SK-N-SH (cell line): ENCODE measurements at regions not wholly inside any gene's neighbourhood (a gene's known extent, or its start where the extent isn't known, plus 50 kb on each side); places are given as distances from the start of the nearest gene placed in this dataset.

Source experiments
- CTCF ChIA-PET: fragments of 300-600, 350-600 bp; formaldehyde crosslinking; extraction: SDS; loops from one replicate; lab custom pipeline; 2021; lab: Yijun Ruan, JAX
- POLR2A ChIA-PET: fragments of 350-600 bp; sonication (Branson Sonifier 250); formaldehyde crosslinking; extraction: SDS; loops from one replicate; lab custom pipeline; 2020; ENCODE audit warnings: antibody characterized with exemption, inconsistent platforms; lab: Yijun Ruan, JAX
- DNase-seq: peaks from one replicate; pipeline ENCODE4 v3.0.0; 2012
- H2AFZ ChIP-seq: fragments of 200-600 bp; sonication (generic); 2 replicates; pipeline ENCODE4 v1.8.1; 2016; ENCODE audit warnings: antibody characterized with exemption, mild to moderate bottlenecking, low read depth
- H3F3A ChIP-seq: fragments of 200-600 bp; sonication (generic); replicated peaks from 2 replicates; pipeline ENCODE3; 2016; ENCODE audit warnings: antibody characterized with exemption, mild to moderate bottlenecking; ENCODE audit not compliant: insufficient read depth
- H3K27ac ChIP-seq, 2 experiments: fragments of 200-500 bp in 1 of 2; fragments of 200-600 bp in 1 of 2; sonication (Bioruptor generic) in 1 of 2; sonication (generic), shearing (Covaris generic) in 1 of 2; 2 replicates each; pipeline versions ENCODE4 v1.5.1 to v1.6.1; 2014 to 2016; ENCODE audit warnings: low read depth in 2 of 2, inconsistent platforms in 1 of 2, low read length in 1 of 2, mild to moderate bottlenecking in 1 of 2, mixed read lengths in 1 of 2
- H3K27me3 ChIP-seq: fragments of 200-600 bp; sonication (generic), shearing (Covaris generic); 2 replicates; pipeline ENCODE4 v1.6.1; 2016; ENCODE audit warnings: mixed run types; ENCODE audit not compliant: insufficient read depth
- H3K36me3 ChIP-seq, 2 experiments: fragments of 200-500 bp in 1 of 2; fragments of 200-600 bp in 1 of 2; sonication (Bioruptor generic) in 1 of 2; sonication (generic) in 1 of 2; replicated peaks in 1 of 2; 2 replicates each; pipeline versions ENCODE3 to v1.5.1; 2014 to 2016; ENCODE audit warnings: low read length in 1 of 2, mild to moderate bottlenecking in 1 of 2; ENCODE audit not compliant: insufficient read depth in 2 of 2, control insufficient read depth in 1 of 2
- H3K4me1 ChIP-seq, 2 experiments: fragments of 200-500 bp in 1 of 2; fragments of 200-600 bp in 1 of 2; sonication (Bioruptor generic) in 1 of 2; sonication (generic), shearing (Covaris generic) in 1 of 2; 2 replicates each; pipeline versions ENCODE4 v1.5.1 to v1.6.1; 2014 to 2016; ENCODE audit warnings: low read depth in 1 of 2, low read length in 1 of 2, mixed run types in 1 of 2; ENCODE audit not compliant: insufficient read depth in 2 of 2, control insufficient read depth in 1 of 2
- H3K4me2 ChIP-seq: fragments of 200-600 bp; sonication (generic), shearing (Covaris generic); 2 replicates; pipeline ENCODE4 v1.6.1; 2017; ENCODE audit warnings: mixed run types
- H3K4me3 ChIP-seq, 2 experiments: fragments of 200-500 bp in 1 of 2; fragments of 200-600 bp in 1 of 2; sonication (Bioruptor generic) in 1 of 2; sonication (generic), shearing (Covaris generic) in 1 of 2; 2 replicates each; pipeline versions ENCODE4 v1.5.1 to v1.8.1; 2014 to 2016; ENCODE audit warnings: low read depth in 2 of 2, inconsistent platforms in 1 of 2, low read length in 1 of 2, mild to moderate bottlenecking in 1 of 2, mixed read lengths in 1 of 2, moderate library complexity in 1 of 2
- H3K79me2 ChIP-seq: fragments of 200-600 bp; sonication (generic); 2 replicates; pipeline ENCODE4 v1.8.1; 2017; ENCODE audit warnings: mild to moderate bottlenecking; ENCODE audit not compliant: insufficient read depth
- H3K9ac ChIP-seq: fragments of 200-600 bp; sonication (generic); 2 replicates; pipeline ENCODE4 v1.6.1; 2017; ENCODE audit warnings: mixed run types
- H3K9me2 ChIP-seq: fragments of 200-600 bp; sonication (generic); 2 replicates; pipeline ENCODE4 v1.6.1; 2017; ENCODE audit warnings: mixed run types
- H3K9me3 ChIP-seq: fragments of 200-600 bp; sonication (generic); 2 replicates; pipeline ENCODE4 v1.6.1; 2017; ENCODE audit warnings: mixed run types, mild to moderate bottlenecking, moderate library complexity
- H4K20me1 ChIP-seq: fragments of 200-600 bp; sonication (generic); 2 replicates; pipeline ENCODE4 v1.6.1; 2017; ENCODE audit warnings: mild to moderate bottlenecking, mixed run types; ENCODE audit not compliant: insufficient read depth
- ELF1 ChIP-seq: IDR thresholded peaks from 2 replicates; pipeline ENCODE4 v1.4.0; 2012
- EZH2phosphoT487 ChIP-seq: fragments of 200-600 bp; sonication (generic); IDR thresholded peaks from 2 replicates; pipeline ENCODE4 v1.6.1; 2017; ENCODE audit warnings: low read depth, mixed run types, mild to moderate bottlenecking, antibody characterized with exemption, moderate library complexity, borderline replicate concordance
- FOXM1 ChIP-seq: IDR thresholded peaks from 2 replicates; pipeline ENCODE4 v1.4.0; 2012; ENCODE audit warnings: low read depth, mild to moderate bottlenecking
- GATA2 ChIP-seq: sonication (generic); formaldehyde crosslinking; IDR thresholded peaks from 2 replicates; pipeline ENCODE4 v1.5.0; 2020; ENCODE audit warnings: mild to moderate bottlenecking, missing genetic modification reagents
- MAX ChIP-seq: IDR thresholded peaks from 2 replicates; pipeline ENCODE4 v1.4.0; 2012; ENCODE audit warnings: low read depth
- MEF2A ChIP-seq: IDR thresholded peaks from 2 replicates; pipeline ENCODE4 v1.4.0; 2012; ENCODE audit warnings: low read depth, borderline replicate concordance
- MXI1 ChIP-seq: IDR thresholded peaks from 2 replicates; pipeline ENCODE4 v1.6.1; 2012; ENCODE audit warnings: mild to moderate bottlenecking, low read depth, low read length, improper control_type of control experiment
- PBX3 ChIP-seq: IDR thresholded peaks from 2 replicates; pipeline ENCODE4; 2012
- POLR2AphosphoS5 ChIP-seq: IDR thresholded peaks from 2 replicates; pipeline ENCODE4 v1.6.1; 2012; ENCODE audit warnings: low read depth, low read length
- RAD21 ChIP-seq: IDR thresholded peaks from 2 replicates; pipeline ENCODE4 v1.6.1; 2012; ENCODE audit warnings: mild to moderate bottlenecking, low read length
- RCOR1 ChIP-seq: fragments of 150-350 bp; IDR thresholded peaks from 2 replicates; pipeline ENCODE4 v1.6.1; 2017; ENCODE audit warnings: antibody characterized with exemption, low read length
- RXRA ChIP-seq: IDR thresholded peaks from 2 replicates; pipeline ENCODE4 v1.4.0; 2012; ENCODE audit warnings: low read depth, mild to moderate bottlenecking, borderline replicate concordance
- SIN3A ChIP-seq: IDR thresholded peaks from 2 replicates; pipeline ENCODE4 v1.6.1; 2012; ENCODE audit warnings: low read depth, mild to moderate bottlenecking, low read length, moderate library complexity, borderline replicate concordance
- TAF1 ChIP-seq: IDR thresholded peaks from 2 replicates; pipeline ENCODE4 v1.6.1; 2012; ENCODE audit warnings: low read depth, mild to moderate bottlenecking, low read length, moderate library complexity, borderline replicate concordance
- TEAD4 ChIP-seq: IDR thresholded peaks from 2 replicates; pipeline ENCODE4 v1.4.0; 2012; ENCODE audit warnings: mild to moderate bottlenecking, borderline replicate concordance; ENCODE audit not compliant: insufficient read depth
- USF2 ChIP-seq: fragments of 150-350 bp; IDR thresholded peaks from 2 replicates; pipeline ENCODE4 v1.6.1; 2017; ENCODE audit warnings: antibody characterized with exemption, low read length, low read depth, borderline replicate concordance
- WGBS: methylation state at CpG from one replicate; pipeline ENCODE4 v1.1.6; 2017; ENCODE audit warnings: low lambda C conversion rate; 5-methylcytosine and 5-hydroxymethylcytosine counted together

- Histone ChIP-seq H3K9me3 (no peaks in the 10 kb centered on the region), H3K36me3 (no peaks in the 10 kb centered on the region), H2AFZ (no peak overlapping the region), H3K4me3 (no peak overlapping the region), H4K20me1 (no peaks in the 10 kb centered on the region)
- no peak for DNase-seq
- POLR2A ChIA-PET, result no interaction called here
- TF ChIP-seq RAD21 (no peak), MXI1 (no peak), MEF2A (no peak), TAF1 (no peak), USF2 (no peak), ELF1 (no peak), RXRA (no peak), FOXM1 (no peak), POLR2AphosphoS5 (no peak), RCOR1 (no peak), TEAD4 (no peak), GATA2 (CRISPR knock-in tag) (no peak), SIN3A (no peak), PBX3 (no peak)
- TF ChIP-seq, all 33 proteins: peak for 0
- Histone ChIP-seq H3K9me2 (no peaks in the 10 kb centered on the region), H3K4me1 (no peaks in the 10 kb centered on the region), H3K9ac (no peak overlapping the region), H3K27ac (no peak overlapping the region), H3F3A (no peaks in the 10 kb centered on the region), H3K79me2 (no peaks in the 10 kb centered on the region), H3K27me3 (no peaks in the 10 kb centered on the region), H3K4me2 (no peak overlapping the region)
- 74% methylated on average over 7 of the region's 19 CpGs for WGBS
- CTCF ChIA-PET, result interaction anchor here (0.6 to 1.2 kb wide), 2 partner anchors 12 to 329 kb away, joined by 3 read pairs; no protein-coding TSS in a partner anchor
These were observed 323.8 kb downstream of the AMY1C start for GRCh38 chr1:104073463-104073902.

- Histone ChIP-seq H3K4me3 (no peak overlapping the region), H3K27ac (no peak overlapping the region), H3F3A (no peaks in the 10 kb centered on the region), H3K27me3 (no peaks in the 10 kb centered on the region), H3K9me2 (no peaks in the 10 kb centered on the region), H3K9me3 (no peaks in the 10 kb centered on the region), H2AFZ (no peak overlapping the region), H3K79me2 (no peaks in the 10 kb centered on the region), H3K36me3 (no peaks in the 10 kb centered on the region), H3K4me1 (no peaks in the 10 kb centered on the region), H4K20me1 (no peaks in the 10 kb centered on the region), H3K9ac (no peak overlapping the region), H3K4me2 (no peak overlapping the region)
- DNase-seq, result no peak
- ChIA-PET POLR2A (no interaction called here), CTCF (no interaction called here)
- 17% methylated on average over 2 of the region's 2 CpGs for WGBS
- TF ChIP-seq EZH2phosphoT487 (no peak), MAX (no peak), GATA2 (CRISPR knock-in tag) (no peak), FOXM1 (no peak), TAF1 (no peak)
These were observed 332.5 kb downstream of the AMY1C start for GRCh38 chr1:104082221-104082620.
